GM23338 (cell line): ENCODE measurements at regions not wholly inside any gene's neighbourhood (a gene's known extent, or its start where the extent isn't known, plus 50 kb on each side); places are given as distances from the start of the nearest gene placed in this dataset.
A peak's percentile ranks its signal among the peaks of the same experiment; 100 is the strongest.

Source experiments
- ATAC-seq: fragments of 200-7000 bp; cut with Tn5 transposase; 3 replicates; pipeline ENCODE4 v1.9.1; 2020
- DNase-seq: peaks from one replicate; pipeline ENCODE4 v3.0.0-alpha.2; 2015; ENCODE audit warnings: low spot score
- H2AFZ ChIP-seq: fragments of 200-600 bp; sonication (generic); 2 replicates; pipeline ENCODE4 v1.8.0; 2016; ENCODE audit warnings: antibody characterized with exemption, mild to moderate bottlenecking, moderate library complexity
- H3F3A ChIP-seq: fragments of 200-600 bp; sonication (generic); replicated peaks from 2 replicates; pipeline ENCODE4 v1.8.0; 2017; ENCODE audit warnings: antibody characterized with exemption, mixed run types, low read depth
- H3K27ac ChIP-seq: fragments of 200-600 bp; sonication (generic); 2 replicates; pipeline ENCODE4 v1.6.1; 2016; ENCODE audit warnings: low read depth
- H3K27me3 ChIP-seq: fragments of 200-600 bp; sonication (generic); 2 replicates; pipeline ENCODE4 v1.8.0; 2016; ENCODE audit warnings: mild to moderate bottlenecking, mixed run types, moderate library complexity; ENCODE audit not compliant: insufficient read depth
- H3K36me3 ChIP-seq: fragments of 200-600 bp; sonication (generic); 2 replicates; pipeline ENCODE4 v1.8.0; 2016; ENCODE audit warnings: mild to moderate bottlenecking; ENCODE audit not compliant: insufficient read depth
- H3K4me1 ChIP-seq: fragments of 200-600 bp; sonication (generic); 2 replicates; pipeline ENCODE4 v1.8.0; 2016; ENCODE audit warnings: mild to moderate bottlenecking, moderate library complexity; ENCODE audit not compliant: insufficient read depth
- H3K4me2 ChIP-seq: fragments of 200-600 bp; sonication (generic); 2 replicates; pipeline ENCODE4 v1.7.1; 2017; ENCODE audit warnings: mixed run types
- H3K4me3 ChIP-seq: fragments of 200-600 bp; sonication (generic); 2 replicates; pipeline ENCODE4 v1.6.1; 2016; ENCODE audit warnings: mixed run types
- H3K79me2 ChIP-seq: fragments of 200-600 bp; sonication (generic); replicated peaks from 2 replicates; pipeline ENCODE4 v1.8.0; 2017; ENCODE audit warnings: mild to moderate bottlenecking; ENCODE audit not compliant: insufficient read depth
- H3K9me2 ChIP-seq: fragments of 200-600 bp; sonication (generic); 2 replicates; pipeline ENCODE4 v1.8.0; 2017; ENCODE audit not compliant: insufficient read depth
- H4K20me1 ChIP-seq: fragments of 200-600 bp; sonication (generic); replicated peaks from 2 replicates; pipeline ENCODE4 v1.8.0; 2017; ENCODE audit warnings: mild to moderate bottlenecking; ENCODE audit not compliant: insufficient read depth
- H3K27ac Mint-ChIP-seq: 2 replicates; pipeline ENCODE4 v1.8.0; 2020; ENCODE audit warnings: inconsistent platforms, mild to moderate bottlenecking, moderate library complexity, mixed read lengths
- H3K27me3 Mint-ChIP-seq: 3 replicates; pipeline ENCODE4 v1.8.0; 2022; ENCODE audit warnings: low read depth, mild to moderate bottlenecking, moderate library complexity, mixed read lengths, inconsistent platforms; ENCODE audit not compliant: insufficient read depth, poor library complexity
- H3K36me3 Mint-ChIP-seq: 3 replicates; pipeline ENCODE4 v1.8.0; 2021; ENCODE audit warnings: low read depth, mild to moderate bottlenecking, inconsistent platforms, moderate library complexity, mixed read lengths
- H3K4me1 Mint-ChIP-seq: 3 replicates; pipeline ENCODE4 v1.8.0; 2020; ENCODE audit warnings: mild to moderate bottlenecking, inconsistent platforms, mixed read lengths
- H3K4me3 Mint-ChIP-seq: 3 replicates; pipeline ENCODE4 v1.8.0; 2021; ENCODE audit warnings: moderate library complexity, mild to moderate bottlenecking, inconsistent platforms, mixed read lengths
- H3K9me3 Mint-ChIP-seq: 3 replicates; pipeline ENCODE4 v1.8.0; 2020; ENCODE audit warnings: moderate library complexity, mild to moderate bottlenecking, inconsistent platforms, mixed read lengths
- CREB1 ChIP-seq: fragments of 250-450 bp; sonication (Bioruptor Pico); IDR thresholded peaks from 2 replicates; pipeline ENCODE4 v1.5.0; 2020; ENCODE audit warnings: low read depth, mild to moderate bottlenecking, moderate library complexity
- CTCF ChIP-seq, 2 experiments: fragments of 200-600 bp in 1 of 2; sonication (generic) in 1 of 2; conservative IDR thresholded peaks; 2 replicates each; pipeline versions ENCODE4 v1.5.1 to v1.6.1; 2016 to 2017; ENCODE audit warnings: antibody characterized with exemption in 2 of 2, low read depth in 2 of 2, mild to moderate bottlenecking in 2 of 2, moderate library complexity in 1 of 2
- ETS1 ChIP-seq: IDR thresholded peaks from 2 replicates; pipeline ENCODE4 v1.6.1; 2016; ENCODE audit warnings: antibody characterized with exemption
- EZH2 ChIP-seq: fragments of 200-600 bp; sonication (generic); IDR thresholded peaks from one replicate; pipeline ENCODE4 v1.8.0; 2017; ENCODE audit warnings: antibody characterized with exemption, mild to moderate bottlenecking, low read depth; ENCODE audit not compliant: unreplicated experiment
- EZH2phosphoT487 ChIP-seq: fragments of 200-600 bp; sonication (generic); IDR thresholded peaks from one replicate; pipeline ENCODE4 v1.8.1; 2018; ENCODE audit warnings: antibody characterized with exemption; ENCODE audit not compliant: unreplicated experiment
- JUNB ChIP-seq: IDR thresholded peaks from one replicate; pipeline ENCODE4 v1.6.1; 2016; ENCODE audit warnings: antibody characterized with exemption; ENCODE audit not compliant: unreplicated experiment
- NANOG ChIP-seq: IDR thresholded peaks from 2 replicates; pipeline ENCODE4 v1.6.1; 2016; ENCODE audit warnings: antibody characterized with exemption, borderline replicate concordance
- POLR2AphosphoS5 ChIP-seq: IDR thresholded peaks from 2 replicates; pipeline ENCODE4 v1.6.1; 2016; ENCODE audit warnings: antibody characterized with exemption, low read depth
- REST ChIP-seq: IDR thresholded peaks from one replicate; pipeline ENCODE4 v1.6.1; 2018; ENCODE audit warnings: antibody characterized with exemption; ENCODE audit not compliant: unreplicated experiment
- STAT1 ChIP-seq: IDR thresholded peaks from one replicate; pipeline ENCODE4 v1.6.1; 2016; ENCODE audit warnings: antibody characterized with exemption; ENCODE audit not compliant: unreplicated experiment
- ZNF114 ChIP-seq: fragments of 250-450 bp; sonication (Bioruptor Pico); IDR thresholded peaks from 2 replicates; pipeline ENCODE4 v1.5.0; 2020; ENCODE audit warnings: mild to moderate bottlenecking, moderate library complexity
- ZNF331 ChIP-seq: fragments of 250-450 bp; sonication (Bioruptor Pico); IDR thresholded peaks from 2 replicates; pipeline ENCODE4 v1.5.0; 2020; ENCODE audit warnings: low read depth, mild to moderate bottlenecking, moderate library complexity

GRCh38 chr18:26619350-26619749 is 71.0 kb upstream of the KCTD1 start:
- H2AFZ ChIP-seq, result no peak overlapping the region
- DNase-seq, result no peak
- H3K4me1 Mint-ChIP-seq, result peaks cover 9% of the 10 kb centered on the region
- no peaks in the 10 kb centered on the region for H3K27me3 Mint-ChIP-seq
- H3K4me3 Mint-ChIP-seq, result no peak overlapping the region
- no peaks in the 10 kb centered on the region for H4K20me1 ChIP-seq
- no peaks in the 10 kb centered on the region for H3K27me3 ChIP-seq
- TF ChIP-seq STAT1 (no peak), EZH2phosphoT487 (no peak), ZNF331 (no peak), CTCF (conservative IDR thresholded peaks at IDR 0.05; ENCODE audit: low read depth in 2 of 2) (no peak), NANOG (no peak), EZH2 (no peak), POLR2AphosphoS5 (no peak), ZNF114 (no peak), JUNB (no peak), REST (no peak)
- no peaks in the 10 kb centered on the region for H3K79me2 ChIP-seq
- no peak overlapping the region for H3K27ac ChIP-seq
- no peak overlapping the region for H3K4me3 ChIP-seq
- H3K9me3 Mint-ChIP-seq, result peaks cover 21% of the 10 kb centered on the region
- no peak overlapping the region for H3K27ac Mint-ChIP-seq
- H3K4me2 ChIP-seq, result no peak overlapping the region
- peaks cover 13% of the 10 kb centered on the region for H3K4me1 ChIP-seq
- H3K9me2 ChIP-seq, result no peaks in the 10 kb centered on the region
- no peaks in the 10 kb centered on the region for H3F3A ChIP-seq
- no peak for ATAC-seq
- peaks cover 15% of the 10 kb centered on the region for H3K36me3 Mint-ChIP-seq
- no peaks in the 10 kb centered on the region; the same call in 1 of the 2 replicates for H3K36me3 ChIP-seq

- H3K9me2 ChIP-seq, result no peaks in the 10 kb centered on the region
- H3K27me3 ChIP-seq, result no peaks in the 10 kb centered on the region
- no peak overlapping the region for H3K27ac Mint-ChIP-seq
- 0 out of 2 replicates have a peak overlapping the region, but pooled peaks have one; percentile 35 for H2AFZ ChIP-seq
- H3K79me2 ChIP-seq, result no peaks in the 10 kb centered on the region
- H3K36me3 Mint-ChIP-seq, result peaks cover 5% of the 10 kb centered on the region; the same call in 2 of the 3 replicates
- H3K27ac ChIP-seq, result no peak overlapping the region
- DNase-seq (no peak), ATAC-seq (no peak)
- H3K27me3 Mint-ChIP-seq, result no peaks in the 10 kb centered on the region
- H3K4me3 Mint-ChIP-seq, result no peak overlapping the region
- H3K4me2 ChIP-seq, result no peak overlapping the region
- no peaks in the 10 kb centered on the region for H3K36me3 ChIP-seq
- TF ChIP-seq CTCF (conservative IDR thresholded peaks at IDR 0.05; ENCODE audit: low read depth in 2 of 2) (no peak), ETS1 (no peak), REST (no peak), ZNF331 (no peak), ZNF114 (no peak), CREB1 (CRISPR knock-in tag) (no peak)
- no peaks in the 10 kb centered on the region for H4K20me1 ChIP-seq
- peaks cover 19% of the 10 kb centered on the region for H3K4me1 ChIP-seq
- no peaks in the 10 kb centered on the region for H3F3A ChIP-seq
- H3K4me1 Mint-ChIP-seq, result peaks cover 16% of the 10 kb centered on the region
- peaks cover 8% of the 10 kb centered on the region for H3K9me3 Mint-ChIP-seq
- H3K4me3 ChIP-seq, result no peak overlapping the region
Measured at GRCh38 chr18:26618135-26618534, 69.8 kb upstream of the KCTD1 start.
